Natural killer cell (primary cell): ENCODE measurements at regions not wholly inside any gene's neighbourhood (a gene's known extent, or its start where the extent isn't known, plus 50 kb on each side); places are given as distances from the start of the nearest gene placed in this dataset.

Experiments
- ATAC-seq, 3 donors: fragments of 150-1000 bp in 2 of 3; fragments of 200-7000 bp in 1 of 3; cut with Tn5 transposase; 1 replicate in 1 of 3; 2 replicates in 2 of 3; pipeline ENCODE4 v1.10.0; 2021; ENCODE audit warnings: mild to moderate bottlenecking in 2 of 3, moderate library complexity in 2 of 3
- DNase-seq, 2 donors: peaks; one replicate each; pipeline versions ENCODE4 v3.0.0 to v3.0.0-alpha.2; 2013 to 2021; ENCODE audit warnings: mixed read lengths in 1 of 2
- H3K27ac ChIP-seq: one replicate; pipeline ENCODE4 v1.5.1; 2013; ENCODE audit warnings: mild to moderate bottlenecking, low read length
- H3K27me3 ChIP-seq: one replicate; pipeline ENCODE4 v1.6.1; 2013; ENCODE audit warnings: low read length; ENCODE audit not compliant: control insufficient read depth, insufficient read depth
- H3K36me3 ChIP-seq: one replicate; pipeline ENCODE4 v1.6.1; 2013; ENCODE audit warnings: low read length; ENCODE audit not compliant: control insufficient read depth, insufficient read depth
- H3K4me1 ChIP-seq: one replicate; pipeline ENCODE4 v1.6.1; 2013; ENCODE audit warnings: low read length; ENCODE audit not compliant: control insufficient read depth, insufficient read depth
- H3K4me3 ChIP-seq: one replicate; pipeline ENCODE4 v1.5.1; 2013; ENCODE audit warnings: low read length
- H3K9me3 ChIP-seq: one replicate; pipeline ENCODE4 v1.6.1; 2013; ENCODE audit warnings: low read length; ENCODE audit not compliant: control insufficient read depth, insufficient read depth
- H3K27ac Mint-ChIP-seq, 2 donors: one replicate each; pipeline ENCODE4 v1.8.0; 2022; ENCODE audit warnings: mild to moderate bottlenecking in 2 of 2, mixed read lengths in 2 of 2, moderate library complexity in 1 of 2
- H3K27me3 Mint-ChIP-seq, 2 donors: one replicate each; pipeline ENCODE4 v1.8.0; 2022; ENCODE audit warnings: low read depth in 2 of 2, mixed read lengths in 2 of 2
- H3K36me3 Mint-ChIP-seq: one replicate; pipeline ENCODE4 v1.8.0; 2022; ENCODE audit warnings: mixed read lengths
- H3K4me1 Mint-ChIP-seq, 2 donors: one replicate each; pipeline ENCODE4 v1.8.0; 2022; ENCODE audit warnings: mixed read lengths in 2 of 2
- H3K4me3 Mint-ChIP-seq: one replicate; pipeline ENCODE4 v1.8.0; 2022; ENCODE audit warnings: mild to moderate bottlenecking, moderate library complexity, mixed read lengths
- H3K9me3 Mint-ChIP-seq, 2 donors: one replicate each; pipeline ENCODE4 v1.8.0; 2022; ENCODE audit warnings: mixed read lengths in 2 of 2
- CTCF ChIP-seq: fragments of 200-600 bp; IDR thresholded peaks from one replicate; pipeline ENCODE4 v1.8.0; 2022; ENCODE audit warnings: antibody characterized with exemption
- WGBS: methylation state at CpG from one replicate; pipeline ENCODE4 v1.1.7; 2013; ENCODE audit warnings: missing lambda C conversion rate; ENCODE audit not compliant: insufficient coverage; 5-methylcytosine and 5-hydroxymethylcytosine counted together
- intact Hi-C: fragments of 100-400 bp; cut with micrococcal nuclease; formaldehyde crosslinking; loops from one replicate; pipeline ENCODE4 v1.14.2; 2022

GRCh38 chr13:78829821-78830220, 170.9 kb upstream of the OBI1 start:
- Histone ChIP-seq H3K4me3 (no peak overlapping the region), H3K4me1 (no peaks in the 10 kb centered on the region), H3K27me3 (no peaks in the 10 kb centered on the region), H3K27ac (no peak overlapping the region), H3K36me3 (no peaks in the 10 kb centered on the region), H3K9me3 (no peaks in the 10 kb centered on the region)
- Mint-ChIP-seq H3K27me3 (no peaks in the 10 kb centered on the region), H3K4me1 (no peaks in the 10 kb centered on the region), H3K27ac (no peak overlapping the region), H3K4me3 (no peak overlapping the region), H3K9me3 (peaks cover 0 to 2% of the 10 kb centered on the region in 2 donors), H3K36me3 (no peaks in the 10 kb centered on the region)
- no peak for TF ChIP-seq CTCF
- intact Hi-C loops = no loop called here
- no peak for DNase-seq
- no peak for ATAC-seq

- H3K4me1 Mint-ChIP-seq = no peaks in the 10 kb centered on the region
- Histone ChIP-seq H3K4me1 (no peaks in the 10 kb centered on the region), H3K36me3 (no peaks in the 10 kb centered on the region), H3K27me3 (no peaks in the 10 kb centered on the region), H3K4me3 (no peak overlapping the region), H3K9me3 (no peaks in the 10 kb centered on the region), H3K27ac (no peak overlapping the region)
- no peak overlapping the region for H3K27ac Mint-ChIP-seq
- TF ChIP-seq CTCF = no peak
- intact Hi-C loops = no loop called here
- peaks cover 0 to 2% of the 10 kb centered on the region in 2 donors for H3K9me3 Mint-ChIP-seq
- ATAC-seq = no peak
- WGBS = 69% methylated on average over 3 of the region's 3 CpGs
- no peaks in the 10 kb centered on the region for H3K36me3 Mint-ChIP-seq
- H3K4me3 Mint-ChIP-seq = no peak overlapping the region
- no peak for DNase-seq
- H3K27me3 Mint-ChIP-seq = no peaks in the 10 kb centered on the region
Observed at GRCh38 chr13:78827471-78827870, 168.5 kb upstream of the OBI1 start.

- no peaks in the 10 kb centered on the region for H3K36me3 Mint-ChIP-seq
- H3K27me3 Mint-ChIP-seq = no peaks in the 10 kb centered on the region
- intact Hi-C loops = no loop called here
- H3K27ac Mint-ChIP-seq = no peak overlapping the region
- TF ChIP-seq CTCF = no peak
- DNase-seq (no peak), ATAC-seq (no peak)
- no peaks in the 10 kb centered on the region for H3K36me3 ChIP-seq
- H3K27ac ChIP-seq = no peak overlapping the region
- H3K9me3 ChIP-seq = no peaks in the 10 kb centered on the region
- 91% methylated on average over 1 of the region's 2 CpGs for WGBS
- no peaks in the 10 kb centered on the region for H3K4me1 Mint-ChIP-seq
- H3K9me3 Mint-ChIP-seq = peaks cover 0 to 2% of the 10 kb centered on the region in 2 donors
- H3K4me3 Mint-ChIP-seq = no peak overlapping the region
- H3K4me1 ChIP-seq = no peaks in the 10 kb centered on the region
- H3K4me3 ChIP-seq = no peak overlapping the region
- no peaks in the 10 kb centered on the region for H3K27me3 ChIP-seq
Observed at GRCh38 chr13:78826936-78827335, 168.0 kb upstream of the OBI1 start.

GRCh38 chr13:78826312-78826711, 167.4 kb upstream of the OBI1 start:
- no peaks in the 10 kb centered on the region for H3K27me3 ChIP-seq
- intact Hi-C loops = no loop called here
- H3K4me3 ChIP-seq = no peak overlapping the region
- Mint-ChIP-seq H3K27me3 (no peaks in the 10 kb centered on the region), H3K36me3 (no peaks in the 10 kb centered on the region), H3K4me1 (no peaks in the 10 kb centered on the region), H3K27ac (no peak overlapping the region), H3K9me3 (peaks cover 0 to 2% of the 10 kb centered on the region in 2 donors), H3K4me3 (no peak overlapping the region)
- no peak overlapping the region for H3K27ac ChIP-seq
- no peak for TF ChIP-seq CTCF
- H3K4me1 ChIP-seq = no peaks in the 10 kb centered on the region
- H3K36me3 ChIP-seq = no peaks in the 10 kb centered on the region
- H3K9me3 ChIP-seq = no peaks in the 10 kb centered on the region
- ATAC-seq = no peak
- no peak for DNase-seq
- WGBS = no CpG with 5 or more reads among the region's 1 CpG
